BLaER1 (cell line): ENCODE measurements at regions not wholly inside any gene's neighbourhood (a gene's known extent, or its start where the extent isn't known, plus 50 kb on each side); places are given as distances from the start of the nearest gene placed in this dataset.

Experiments used
- H3K27ac ChIP-seq: shearing (Covaris generic); formaldehyde crosslinking; 2 replicates; pipeline ENCODE4 v1.8.1; 2022
- H3K27me3 ChIP-seq: shearing (Covaris generic); formaldehyde crosslinking; 2 replicates; pipeline ENCODE4 v1.8.1; 2022
- H3K36me3 ChIP-seq: shearing (Covaris generic); formaldehyde crosslinking; 2 replicates; pipeline ENCODE4 v1.8.1; 2022
- H3K4me1 ChIP-seq: shearing (Covaris generic); formaldehyde crosslinking; 2 replicates; pipeline ENCODE4 v1.8.1; 2022
- H3K4me2 ChIP-seq: shearing (Covaris generic); formaldehyde crosslinking; 2 replicates; pipeline ENCODE4 v1.8.1; 2022
- H3K4me3 ChIP-seq: shearing (Covaris generic); formaldehyde crosslinking; 2 replicates; pipeline ENCODE4 v1.8.1; 2022
- H3K9ac ChIP-seq: shearing (Covaris generic); formaldehyde crosslinking; 2 replicates; pipeline ENCODE4 v1.8.1; 2022
- H3K9me3 ChIP-seq: shearing (Covaris generic); formaldehyde crosslinking; 2 replicates; pipeline ENCODE4 v1.8.1; 2022
- H4K20me1 ChIP-seq: shearing (Covaris generic); formaldehyde crosslinking; 2 replicates; pipeline ENCODE4 v1.8.1; 2022
- Cebpa-rat ChIP-seq: shearing (Covaris generic); IDR thresholded peaks from 2 replicates; pipeline ENCODE4 v1.8.1; 2022

GRCh38 chr5:36756848-36757247 lies 119.7 kb upstream of the NIPBL start:
- no peak overlapping the region for H3K27ac ChIP-seq
- H3K9ac ChIP-seq, result no peak overlapping the region
- H3K4me3 ChIP-seq, result no peak overlapping the region
- no peaks in the 10 kb centered on the region for H3K36me3 ChIP-seq
- H3K4me2 ChIP-seq, result no peak overlapping the region
- no peaks in the 10 kb centered on the region for H4K20me1 ChIP-seq
- H3K9me3 ChIP-seq, result no peaks in the 10 kb centered on the region
- H3K4me1 ChIP-seq, result no peaks in the 10 kb centered on the region
- TF ChIP-seq Cebpa-rat, result no peak
- H3K27me3 ChIP-seq, result no peaks in the 10 kb centered on the region

- no peaks in the 10 kb centered on the region for H4K20me1 ChIP-seq
- H3K36me3 ChIP-seq, result no peaks in the 10 kb centered on the region
- H3K4me2 ChIP-seq, result no peak overlapping the region
- H3K9ac ChIP-seq, result no peak overlapping the region
- H3K4me3 ChIP-seq, result no peak overlapping the region
- no peaks in the 10 kb centered on the region for H3K9me3 ChIP-seq
- no peak for TF ChIP-seq Cebpa-rat
- no peaks in the 10 kb centered on the region for H3K27me3 ChIP-seq
- no peak overlapping the region for H3K27ac ChIP-seq
- H3K4me1 ChIP-seq, result no peaks in the 10 kb centered on the region
These were observed 117.5 kb upstream of the NIPBL start for GRCh38 chr5:36759117-36759516.

- Histone ChIP-seq H3K4me2 (no peak overlapping the region), H3K36me3 (no peaks in the 10 kb centered on the region), H3K9ac (no peak overlapping the region), H3K4me1 (0 out of 2 replicates have a peak, but pooled peaks cover 5% of the 10 kb centered on the region), H3K9me3 (no peaks in the 10 kb centered on the region), H4K20me1 (no peaks in the 10 kb centered on the region), H3K27ac (no peak overlapping the region), H3K27me3 (no peaks in the 10 kb centered on the region), H3K4me3 (no peak overlapping the region)
- TF ChIP-seq Cebpa-rat, result no peak
These were observed 113.1 kb upstream of the NIPBL start for GRCh38 chr5:36763454-36763853.

GRCh38 chr5:36765876-36766275 lies 110.7 kb upstream of the NIPBL start:
- Histone ChIP-seq H3K4me3 (no peak overlapping the region), H4K20me1 (no peaks in the 10 kb centered on the region), H3K4me1 (0 out of 2 replicates have a peak, but pooled peaks cover 5% of the 10 kb centered on the region), H3K27me3 (no peaks in the 10 kb centered on the region), H3K36me3 (no peaks in the 10 kb centered on the region), H3K27ac (no peak overlapping the region), H3K9me3 (peaks cover 10% of the 10 kb centered on the region), H3K9ac (no peak overlapping the region), H3K4me2 (no peak overlapping the region)
- TF ChIP-seq Cebpa-rat, result no peak

- Histone ChIP-seq H3K4me2 (no peak overlapping the region), H3K4me3 (no peak overlapping the region), H4K20me1 (no peaks in the 10 kb centered on the region), H3K36me3 (no peaks in the 10 kb centered on the region), H3K27me3 (no peaks in the 10 kb centered on the region), H3K4me1 (peaks cover 6% of the 10 kb centered on the region), H3K27ac (no peak overlapping the region), H3K9me3 (peaks cover 13% of the 10 kb centered on the region), H3K9ac (no peak overlapping the region)
- no peak for TF ChIP-seq Cebpa-rat
These were observed 109.6 kb upstream of the NIPBL start for GRCh38 chr5:36766981-36767380.

GRCh38 chr5:36768450-36768849 lies 108.1 kb upstream of the NIPBL start:
- Histone ChIP-seq H3K9me3 (peaks cover 13% of the 10 kb centered on the region), H3K4me1 (peaks cover 17% of the 10 kb centered on the region), H4K20me1 (no peaks in the 10 kb centered on the region), H3K4me2 (no peak overlapping the region), H3K9ac (no peak overlapping the region), H3K27me3 (no peaks in the 10 kb centered on the region), H3K27ac (no peak overlapping the region), H3K4me3 (no peak overlapping the region), H3K36me3 (no peaks in the 10 kb centered on the region)
- TF ChIP-seq Cebpa-rat, result no peak

GRCh38 chr5:36769129-36769770 lies 107.3 kb upstream of the NIPBL start:
- Histone ChIP-seq H3K4me1 (peaks cover 17% of the 10 kb centered on the region), H3K9me3 (peaks cover 13% of the 10 kb centered on the region), H4K20me1 (no peaks in the 10 kb centered on the region), H3K36me3 (no peaks in the 10 kb centered on the region), H3K27ac (no peak overlapping the region), H3K9ac (no peak overlapping the region), H3K4me2 (no peak overlapping the region), H3K27me3 (no peaks in the 10 kb centered on the region), H3K4me3 (no peak overlapping the region)
- no peak for TF ChIP-seq Cebpa-rat

GRCh38 chr5:36770125-36770524 lies 106.4 kb upstream of the NIPBL start:
- Histone ChIP-seq H3K4me3 (no peak overlapping the region), H3K27ac (no peak overlapping the region), H3K4me2 (no peak overlapping the region), H3K9me3 (peaks cover 13% of the 10 kb centered on the region), H3K36me3 (no peaks in the 10 kb centered on the region), H3K27me3 (no peaks in the 10 kb centered on the region), H3K4me1 (peaks cover 17% of the 10 kb centered on the region), H4K20me1 (no peaks in the 10 kb centered on the region), H3K9ac (no peak overlapping the region)
- TF ChIP-seq Cebpa-rat, result no peak

- peak overlapping the region; percentile 23 for H3K4me2 ChIP-seq
- TF ChIP-seq Cebpa-rat, result no peak
These were observed 104.1 kb upstream of the NIPBL start for GRCh38 chr5:36772276-36773140.

GRCh38 chr5:36777105-36777757 lies 99.3 kb upstream of the NIPBL start:
- Histone ChIP-seq H3K36me3 (no peaks in the 10 kb centered on the region), H3K9me3 (peaks cover under 1% of the 10 kb centered on the region), H3K27me3 (no peaks in the 10 kb centered on the region), H4K20me1 (no peaks in the 10 kb centered on the region), H3K4me1 (peaks cover 9% of the 10 kb centered on the region), H3K9ac (no peak overlapping the region), H3K27ac (no peak overlapping the region), H3K4me3 (no peak overlapping the region), H3K4me2 (no peak overlapping the region)
- no peak for TF ChIP-seq Cebpa-rat

More at GRCh38 chr5:36772276-36773140, 104.1 kb upstream of the NIPBL start:
- Histone ChIP-seq H3K4me3 (no peak overlapping the region), H3K4me1 (peaks cover 17% of the 10 kb centered on the region), H3K27ac (no peak overlapping the region), H3K9ac (no peak overlapping the region), H3K9me3 (peaks cover 13% of the 10 kb centered on the region), H3K27me3 (no peaks in the 10 kb centered on the region), H3K36me3 (no peaks in the 10 kb centered on the region), H4K20me1 (no peaks in the 10 kb centered on the region)
